ENCODE measurements at regions not wholly inside any gene's neighbourhood (a gene's known extent, or its start where the extent isn't known, plus 50 kb on each side); places are given as distances from the start of the nearest gene placed in this dataset.

- H3K36me3 Mint-ChIP-seq (ENCODE audit: low read depth), result no peaks in the 10 kb centered on the region
- no peaks in the 10 kb centered on the region for H3K27me3 Mint-ChIP-seq (ENCODE audit: low read depth)
- no peak for DNase-seq (ENCODE audit: low read depth, low spot score)
- TF ChIP-seq, protein P1, sequence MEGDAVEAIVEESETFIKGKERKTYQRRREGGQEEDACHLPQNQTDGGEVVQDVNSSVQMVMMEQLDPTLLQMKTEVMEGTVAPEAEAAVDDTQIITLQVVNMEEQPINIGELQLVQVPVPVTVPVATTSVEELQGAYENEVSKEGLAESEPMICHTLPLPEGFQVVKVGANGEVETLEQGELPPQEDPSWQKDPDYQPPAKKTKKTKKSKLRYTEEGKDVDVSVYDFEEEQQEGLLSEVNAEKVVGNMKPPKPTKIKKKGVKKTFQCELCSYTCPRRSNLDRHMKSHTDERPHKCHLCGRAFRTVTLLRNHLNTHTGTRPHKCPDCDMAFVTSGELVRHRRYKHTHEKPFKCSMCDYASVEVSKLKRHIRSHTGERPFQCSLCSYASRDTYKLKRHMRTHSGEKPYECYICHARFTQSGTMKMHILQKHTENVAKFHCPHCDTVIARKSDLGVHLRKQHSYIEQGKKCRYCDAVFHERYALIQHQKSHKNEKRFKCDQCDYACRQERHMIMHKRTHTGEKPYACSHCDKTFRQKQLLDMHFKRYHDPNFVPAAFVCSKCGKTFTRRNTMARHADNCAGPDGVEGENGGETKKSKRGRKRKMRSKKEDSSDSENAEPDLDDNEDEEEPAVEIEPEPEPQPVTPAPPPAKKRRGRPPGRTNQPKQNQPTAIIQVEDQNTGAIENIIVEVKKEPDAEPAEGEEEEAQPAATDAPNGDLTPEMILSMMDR (conservative IDR thresholded peaks at IDR 0.05), result no peak
- peaks cover 10% of the 10 kb centered on the region for H3K4me1 Mint-ChIP-seq
- H3K27ac Mint-ChIP-seq (ENCODE audit: unreplicated experiment), result no peak overlapping the region
- no peak overlapping the region for H3K4me3 Mint-ChIP-seq
- H3K9me3 Mint-ChIP-seq, result peaks cover 4% of the 10 kb centered on the region
Measured at GRCh38 chr1:83796409-83796808, 202.5 kb downstream of the TTLL7 start.

DNA sequence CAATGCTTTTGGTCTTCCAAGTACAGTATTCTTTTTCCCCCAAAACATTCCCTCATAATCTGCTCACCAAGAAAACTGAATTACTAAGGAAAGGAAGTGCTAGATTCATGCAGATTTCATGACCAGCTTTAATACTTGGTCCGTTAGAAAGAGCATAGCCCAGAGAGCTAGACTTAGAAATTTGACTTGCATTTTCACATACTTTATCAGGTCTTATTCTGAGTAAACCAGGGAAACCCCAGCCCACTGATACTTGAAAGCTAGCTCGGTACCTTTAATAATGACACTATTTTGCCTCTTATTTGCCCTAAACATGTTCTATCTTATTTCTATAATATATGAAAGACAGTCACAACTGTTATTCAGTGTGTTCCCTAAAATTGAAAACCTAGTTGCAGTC lies 204.5 kb downstream of the TTLL7 start:
- H3K27me3 Mint-ChIP-seq (ENCODE audit: low read depth), result no peaks in the 10 kb centered on the region
- TF ChIP-seq, protein P1 (conservative IDR thresholded peaks at IDR 0.05), result no peak
- peaks cover 10% of the 10 kb centered on the region for H3K9me3 Mint-ChIP-seq
- no peak overlapping the region for H3K4me3 Mint-ChIP-seq
- no peak for DNase-seq (ENCODE audit: low read depth, low spot score)
- H3K27ac Mint-ChIP-seq (ENCODE audit: unreplicated experiment), result no peak overlapping the region
- H3K4me1 Mint-ChIP-seq, result peaks cover 6% of the 10 kb centered on the region
- H3K36me3 Mint-ChIP-seq (ENCODE audit: low read depth), result no peaks in the 10 kb centered on the region

DNA sequence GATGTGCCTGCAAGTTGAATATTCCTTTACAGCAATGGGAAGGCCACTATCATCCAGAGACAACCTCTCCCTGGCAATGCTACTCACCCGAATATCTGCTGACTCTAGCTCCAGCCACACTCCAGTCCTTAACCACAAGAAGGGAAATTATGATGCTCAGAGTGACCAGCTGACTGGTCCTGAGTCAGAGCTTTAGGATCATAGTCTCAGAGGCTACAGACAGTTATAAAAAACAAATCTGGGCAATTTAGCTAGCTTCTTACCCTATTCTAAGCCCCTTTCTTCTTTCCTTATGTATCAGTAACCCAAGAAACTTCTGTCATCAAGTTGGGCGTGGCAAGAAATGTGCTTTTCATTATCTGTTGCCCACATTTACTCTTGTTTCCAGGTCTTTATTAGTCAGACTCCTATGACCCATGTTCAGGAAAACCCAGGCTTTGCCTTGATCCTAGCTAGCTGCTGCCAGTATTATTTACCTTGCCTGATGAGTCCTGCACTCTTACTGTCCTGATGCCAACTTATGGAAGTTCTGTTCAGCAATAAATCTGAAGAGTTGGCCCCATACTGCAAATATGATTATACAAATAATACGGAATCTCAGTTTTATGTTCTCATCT lies 207.0 kb downstream of the TTLL7 start:
- peaks cover 7% of the 10 kb centered on the region for H3K9me3 Mint-ChIP-seq
- peaks cover 15% of the 10 kb centered on the region for H3K4me1 Mint-ChIP-seq
- no peaks in the 10 kb centered on the region for H3K27me3 Mint-ChIP-seq (ENCODE audit: low read depth)
- H3K27ac Mint-ChIP-seq (ENCODE audit: unreplicated experiment), result peak overlapping the region; percentile 19
- no peak overlapping the region for H3K4me3 Mint-ChIP-seq
- DNase-seq (ENCODE audit: low read depth, low spot score), result no peak
- no peaks in the 10 kb centered on the region for H3K36me3 Mint-ChIP-seq (ENCODE audit: low read depth)
- TF ChIP-seq, protein P1 (conservative IDR thresholded peaks at IDR 0.05), result no peak

DNA sequence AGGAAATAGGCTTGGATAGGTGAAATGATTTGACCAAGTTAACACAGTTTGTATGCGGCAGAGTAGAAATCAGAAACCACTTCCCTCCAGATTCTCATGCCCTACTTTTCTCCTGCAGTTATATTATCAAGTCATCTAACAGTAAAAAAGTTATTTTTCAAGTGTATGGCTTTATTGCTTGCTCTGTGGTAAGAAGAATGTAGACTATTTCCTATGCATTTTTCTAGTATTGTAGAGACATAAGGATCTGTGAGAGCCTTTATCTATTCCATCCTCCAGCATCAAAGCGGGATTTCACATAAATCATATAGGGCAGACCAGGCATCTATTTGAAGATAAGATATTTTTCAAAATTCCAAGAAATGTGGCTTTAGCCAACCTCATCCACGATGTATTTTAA lies 208.5 kb downstream of the TTLL7 start:
- Mint-ChIP-seq H3K9me3 (peaks cover 7% of the 10 kb centered on the region), H3K4me1 (peaks cover 17% of the 10 kb centered on the region), H3K27ac (ENCODE audit: unreplicated experiment) (no peak overlapping the region), H3K4me3 (no peak overlapping the region), H3K36me3 (ENCODE audit: low read depth) (no peaks in the 10 kb centered on the region), H3K27me3 (ENCODE audit: low read depth) (no peaks in the 10 kb centered on the region)
- no peak for DNase-seq (ENCODE audit: low read depth, low spot score)
- TF ChIP-seq, protein P1 (conservative IDR thresholded peaks at IDR 0.05), result no peak

DNA sequence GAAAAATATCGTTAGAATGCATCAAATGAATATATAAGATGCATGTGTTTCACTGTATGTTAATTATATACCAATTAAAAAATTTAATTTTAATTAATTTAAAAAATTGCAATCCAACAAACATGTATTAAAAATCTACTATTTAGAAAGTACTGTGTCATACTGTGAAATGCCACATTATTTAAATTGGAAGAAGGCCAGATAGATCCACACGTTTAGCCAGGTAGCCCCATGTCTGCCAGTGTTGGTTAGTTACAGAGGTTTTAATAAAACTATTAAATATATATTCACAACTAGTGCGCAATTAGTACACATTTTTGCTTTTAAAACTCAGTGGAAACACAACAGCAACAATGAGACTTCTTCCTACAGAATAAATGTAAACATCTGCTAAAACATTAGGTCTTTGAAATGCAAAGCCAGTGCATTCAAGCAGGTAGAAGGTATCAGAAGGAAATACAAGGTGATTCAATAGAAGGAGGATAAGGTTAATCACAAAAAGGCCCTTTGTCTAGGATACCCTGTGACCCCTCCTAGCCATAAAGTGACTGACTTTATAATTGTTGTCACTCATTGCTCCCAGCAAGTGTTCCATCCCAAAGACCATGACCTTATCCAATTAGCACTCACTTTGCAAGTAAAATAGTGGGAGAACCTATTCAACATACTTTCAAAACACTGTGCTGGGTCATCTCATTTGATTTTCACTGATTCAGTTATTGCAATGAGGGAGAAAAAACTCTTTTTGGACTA lies 211.5 kb downstream of the TTLL7 start:
- Mint-ChIP-seq H3K4me1 (peaks cover 17% of the 10 kb centered on the region), H3K36me3 (ENCODE audit: low read depth) (peaks cover 2% of the 10 kb centered on the region), H3K9me3 (peaks cover 10% of the 10 kb centered on the region), H3K4me3 (no peak overlapping the region), H3K27ac (ENCODE audit: unreplicated experiment) (no peak overlapping the region), H3K27me3 (ENCODE audit: low read depth) (no peaks in the 10 kb centered on the region)
- TF ChIP-seq, protein P1 (conservative IDR thresholded peaks at IDR 0.05), result no peak
- no peak for DNase-seq (ENCODE audit: low read depth, low spot score)
